WERI-Rb-1 (cell line): ENCODE measurements at regions not wholly inside any gene's neighbourhood (a gene's known extent, or its start where the extent isn't known, plus 50 kb on each side); places are given as distances from the start of the nearest gene placed in this dataset.
A peak's percentile ranks its signal among the peaks of the same experiment; 100 is the strongest.

Experiments
- DNase-seq: peaks from one replicate; pipeline ENCODE4 v3.0.0-alpha.2; 2020
- H3K27ac ChIP-seq: fragments of 250-450 bp; sonication (Bioruptor Pico); 2 replicates; pipeline ENCODE4 v1.5.1; 2020; ENCODE audit warnings: mild to moderate bottlenecking, moderate library complexity
- H3K27me3 ChIP-seq: fragments of 250-450 bp; sonication (Bioruptor Pico); 2 replicates; pipeline ENCODE4 v1.5.1; 2021; ENCODE audit warnings: mild to moderate bottlenecking, low read depth, moderate library complexity; ENCODE audit not compliant: insufficient read depth, severe bottlenecking
- H3K36me3 ChIP-seq: fragments of 250-450 bp; sonication (Bioruptor Pico); 2 replicates; pipeline ENCODE4 v1.5.1; 2020; ENCODE audit warnings: mild to moderate bottlenecking, moderate library complexity
- H3K4me3 ChIP-seq: 2 replicates; pipeline ENCODE4 v1.5.1; 2011; ENCODE audit warnings: low read depth, mild to moderate bottlenecking, control low read depth, low read length
- H3K9me3 ChIP-seq: fragments of 250-450 bp; sonication (Bioruptor Pico); 2 replicates; pipeline ENCODE4 v1.5.1; 2021; ENCODE audit warnings: mild to moderate bottlenecking, moderate library complexity; ENCODE audit not compliant: severe bottlenecking
- TF ChIP-seq, protein P1 (sequence below): IDR thresholded peaks from 2 replicates; pipeline ENCODE4 v1.5.1; 2011; ENCODE audit warnings: low read depth, mild to moderate bottlenecking, control low read depth, inconsistent platforms, low read length

DNA sequence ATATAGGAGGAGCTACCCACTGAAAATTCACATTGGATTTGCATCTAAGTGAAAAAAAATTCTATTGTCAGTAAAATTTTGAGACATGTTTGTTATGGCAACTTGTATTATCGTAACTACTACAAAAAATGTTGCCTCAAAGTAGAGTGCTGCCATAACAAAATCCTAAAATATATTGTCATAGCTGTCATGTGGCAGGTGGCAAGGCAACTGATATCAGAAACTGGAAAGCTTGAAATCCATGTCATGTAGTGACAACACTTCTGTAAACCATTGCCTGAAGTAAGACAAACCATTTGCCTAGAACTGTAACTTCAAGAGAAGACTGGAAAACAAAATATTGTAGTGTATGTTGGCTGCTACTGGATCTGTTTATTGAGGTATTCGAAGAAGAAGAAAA lies 697.5 kb upstream of the CELF4 start:
- DNase-seq = no peak
- Histone ChIP-seq H3K27ac (no peak overlapping the region), H3K27me3 (no peaks in the 10 kb centered on the region), H3K9me3 (no peaks in the 10 kb centered on the region), H3K36me3 (no peaks in the 10 kb centered on the region), H3K4me3 (no peak overlapping the region)
- TF ChIP-seq, protein P1, sequence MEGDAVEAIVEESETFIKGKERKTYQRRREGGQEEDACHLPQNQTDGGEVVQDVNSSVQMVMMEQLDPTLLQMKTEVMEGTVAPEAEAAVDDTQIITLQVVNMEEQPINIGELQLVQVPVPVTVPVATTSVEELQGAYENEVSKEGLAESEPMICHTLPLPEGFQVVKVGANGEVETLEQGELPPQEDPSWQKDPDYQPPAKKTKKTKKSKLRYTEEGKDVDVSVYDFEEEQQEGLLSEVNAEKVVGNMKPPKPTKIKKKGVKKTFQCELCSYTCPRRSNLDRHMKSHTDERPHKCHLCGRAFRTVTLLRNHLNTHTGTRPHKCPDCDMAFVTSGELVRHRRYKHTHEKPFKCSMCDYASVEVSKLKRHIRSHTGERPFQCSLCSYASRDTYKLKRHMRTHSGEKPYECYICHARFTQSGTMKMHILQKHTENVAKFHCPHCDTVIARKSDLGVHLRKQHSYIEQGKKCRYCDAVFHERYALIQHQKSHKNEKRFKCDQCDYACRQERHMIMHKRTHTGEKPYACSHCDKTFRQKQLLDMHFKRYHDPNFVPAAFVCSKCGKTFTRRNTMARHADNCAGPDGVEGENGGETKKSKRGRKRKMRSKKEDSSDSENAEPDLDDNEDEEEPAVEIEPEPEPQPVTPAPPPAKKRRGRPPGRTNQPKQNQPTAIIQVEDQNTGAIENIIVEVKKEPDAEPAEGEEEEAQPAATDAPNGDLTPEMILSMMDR = no peak

DNA sequence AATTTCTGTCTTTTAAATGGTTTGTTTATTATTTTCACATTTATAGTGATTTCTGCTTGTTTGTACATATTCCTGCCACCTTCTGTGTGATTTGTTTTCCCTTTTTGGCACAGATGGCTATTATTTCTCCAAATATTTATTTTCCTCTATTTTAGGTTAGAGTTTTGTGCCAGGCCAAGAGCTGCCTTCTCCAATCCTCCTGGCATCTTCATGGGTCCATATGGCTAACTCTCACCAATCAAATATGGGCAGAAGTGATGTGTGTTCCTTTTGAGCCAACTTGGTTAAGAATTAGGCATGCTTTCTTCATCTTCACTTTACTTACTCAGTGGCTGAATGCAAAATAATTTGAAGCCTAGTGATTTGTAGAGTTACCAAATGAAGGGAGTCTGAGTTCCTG lies 697.1 kb upstream of the CELF4 start:
- TF ChIP-seq, protein P1 = no peak

DNA sequence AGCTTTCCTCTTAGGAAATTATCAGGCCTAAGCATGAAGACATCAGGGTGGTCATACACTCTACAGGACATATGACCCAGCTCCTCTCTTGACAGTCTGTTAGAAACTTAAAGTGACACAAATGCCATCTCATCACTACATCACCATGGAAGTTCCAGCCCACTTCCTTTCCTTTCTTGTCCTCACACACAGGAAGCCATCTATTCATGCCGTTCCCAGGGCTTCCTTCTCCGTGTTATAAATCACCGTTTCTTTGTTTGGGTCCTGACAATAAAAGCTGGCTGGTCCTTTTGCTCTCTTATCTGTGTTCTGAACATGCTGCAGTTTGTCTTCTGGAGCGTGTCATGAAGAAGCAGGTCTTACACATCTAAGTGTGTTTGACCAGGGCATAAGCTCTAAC lies 692.1 kb upstream of the CELF4 start:
- H3K27me3 ChIP-seq = no peaks in the 10 kb centered on the region
- H3K27ac ChIP-seq = no peak overlapping the region
- H3K36me3 ChIP-seq = no peaks in the 10 kb centered on the region
- no peak overlapping the region for H3K4me3 ChIP-seq
- no peaks in the 10 kb centered on the region for H3K9me3 ChIP-seq
- DNase-seq = no peak
- TF ChIP-seq, protein P1 = no peak

More for the DNA sequence above, 697.1 kb upstream of the CELF4 start:
- no peak overlapping the region for H3K27ac ChIP-seq
- H3K36me3 ChIP-seq = no peaks in the 10 kb centered on the region
- H3K9me3 ChIP-seq = no peaks in the 10 kb centered on the region
- no peaks in the 10 kb centered on the region for H3K27me3 ChIP-seq
- DNase-seq = no peak
- H3K4me3 ChIP-seq = no peak overlapping the region

DNA sequence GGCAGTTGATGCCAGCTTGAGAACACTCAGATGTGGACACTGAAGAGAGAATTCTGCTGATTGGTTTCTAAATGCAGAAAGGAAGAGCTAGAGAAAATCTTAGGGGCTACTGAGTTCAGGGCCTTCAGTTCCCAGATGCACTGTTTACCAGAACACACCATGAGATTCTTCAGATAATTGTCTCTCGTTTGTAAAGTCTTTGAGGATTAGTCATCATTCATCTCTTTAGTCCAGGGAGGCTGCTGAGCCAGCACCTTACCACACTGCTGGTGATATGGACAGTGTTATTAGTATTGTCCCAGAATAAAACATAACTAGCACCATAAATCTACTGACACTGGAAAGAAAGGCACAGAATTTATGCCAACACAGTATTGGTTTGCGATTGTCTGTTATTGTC lies 690.8 kb upstream of the CELF4 start:
- no peaks in the 10 kb centered on the region for H3K36me3 ChIP-seq
- no peaks in the 10 kb centered on the region for H3K9me3 ChIP-seq
- no peak overlapping the region for H3K27ac ChIP-seq
- DNase-seq = no peak
- H3K4me3 ChIP-seq = no peak overlapping the region
- no peaks in the 10 kb centered on the region for H3K27me3 ChIP-seq
- TF ChIP-seq, protein P1 = no peak

DNA sequence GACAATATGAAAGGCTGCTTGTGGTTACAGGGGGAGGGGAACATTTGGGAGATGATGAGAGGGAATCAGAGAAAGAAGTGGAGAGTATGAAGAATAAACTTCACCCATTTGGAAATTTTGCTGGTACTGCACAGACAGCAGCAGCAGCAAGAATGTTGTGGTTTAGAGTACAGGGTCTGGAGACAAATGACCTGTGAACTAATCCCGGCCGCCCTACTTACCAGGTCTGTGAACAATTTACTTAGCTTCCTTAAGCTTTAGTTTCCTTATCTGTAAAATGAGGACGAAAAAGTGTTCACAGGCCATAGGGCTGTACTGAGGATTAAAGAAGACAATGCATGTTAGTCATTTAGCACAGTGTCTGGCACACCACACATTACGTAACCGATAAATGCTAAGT lies 685.4 kb upstream of the CELF4 start:
- no peaks in the 10 kb centered on the region for H3K36me3 ChIP-seq
- TF ChIP-seq, protein P1 = no peak
- DNase-seq = peak; percentile 16
- H3K9me3 ChIP-seq = no peaks in the 10 kb centered on the region
- no peak overlapping the region for H3K4me3 ChIP-seq
- no peak overlapping the region for H3K27ac ChIP-seq
- H3K27me3 ChIP-seq = no peaks in the 10 kb centered on the region

DNA sequence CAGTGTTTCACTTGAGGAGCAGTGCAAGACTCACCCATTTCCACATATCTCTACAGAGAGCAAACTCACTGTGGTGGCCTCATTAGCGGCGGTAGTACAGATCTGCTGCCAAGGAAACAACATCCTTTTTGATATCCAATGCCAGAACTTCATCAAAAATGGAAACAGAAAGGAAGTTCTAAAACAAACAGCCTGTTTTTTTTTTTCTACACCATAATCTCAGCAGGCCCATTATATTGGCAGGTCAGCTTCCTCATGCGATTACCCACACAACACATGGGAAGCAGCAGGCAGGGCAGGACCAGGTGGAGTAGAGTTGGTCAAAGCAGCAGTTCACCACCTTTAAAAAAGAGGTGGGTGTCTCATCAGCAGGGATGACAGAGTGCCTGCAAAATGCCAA lies 678.9 kb upstream of the CELF4 start:
- no peak overlapping the region for H3K4me3 ChIP-seq
- no peaks in the 10 kb centered on the region for H3K36me3 ChIP-seq
- H3K27ac ChIP-seq = no peak overlapping the region
- H3K27me3 ChIP-seq = no peaks in the 10 kb centered on the region
- no peaks in the 10 kb centered on the region for H3K9me3 ChIP-seq
- TF ChIP-seq, protein P1 = no peak
- DNase-seq = no peak
